NB4 (cell line): ENCODE measurements at regions not wholly inside any gene's neighbourhood (a gene's known extent, or its start where the extent isn't known, plus 50 kb on each side); places are given as distances from the start of the nearest gene placed in this dataset.

ENCODE experiments used
- DNase-seq: peaks from one replicate; pipeline ENCODE4 v3.0.0; 2010; ENCODE audit warnings: low read depth
- H3K4me3 ChIP-seq: one replicate; pipeline ENCODE4 v1.5.1; 2011; ENCODE audit warnings: mild to moderate bottlenecking, low read depth, low read length, moderate library complexity
- CTCF ChIP-seq: IDR thresholded peaks from one replicate; pipeline ENCODE4 v1.5.1; 2012; ENCODE audit warnings: low read depth, low read length
- MAX ChIP-seq: IDR thresholded peaks from 2 replicates; pipeline ENCODE4 v1.6.1; 2011; ENCODE audit warnings: low read depth, low read length
- MYC ChIP-seq: IDR thresholded peaks from 2 replicates; pipeline ENCODE4 v1.6.1; 2011; ENCODE audit warnings: low read depth, low read length
- POLR2A ChIP-seq: IDR thresholded peaks from 2 replicates; pipeline ENCODE4 v1.6.1; 2011; ENCODE audit warnings: mild to moderate bottlenecking; ENCODE audit not compliant: insufficient read length; ENCODE audit errors: extremely low read depth

GRCh38 chr21:15365751-15366392, 301.1 kb upstream of the NRIP1 start:
- no peak overlapping the region for H3K4me3 ChIP-seq
- TF ChIP-seq CTCF (no peak), POLR2A (no peak), MYC (no peak), MAX (no peak)
- no peak for DNase-seq

GRCh38 chr21:15366555-15366954, 301.8 kb upstream of the NRIP1 start:
- TF ChIP-seq POLR2A = no peak
- no peak for TF ChIP-seq CTCF
- no peak for TF ChIP-seq MYC
- TF ChIP-seq MAX = no peak
- no peak for DNase-seq
- no peak overlapping the region for H3K4me3 ChIP-seq

- no peak overlapping the region for H3K4me3 ChIP-seq
- DNase-seq = no peak
- TF ChIP-seq CTCF = no peak
- no peak for TF ChIP-seq MAX
- no peak for TF ChIP-seq MYC
- TF ChIP-seq POLR2A = no peak
Observed at GRCh38 chr21:15367061-15367626, 302.3 kb upstream of the NRIP1 start.

- no peak for DNase-seq
- TF ChIP-seq CTCF = no peak
- no peak for TF ChIP-seq MYC
- no peak for TF ChIP-seq MAX
- H3K4me3 ChIP-seq = no peak overlapping the region
Observed at GRCh38 chr21:15370462-15370975, 305.7 kb upstream of the NRIP1 start.

GRCh38 chr21:15373941-15374340, 309.1 kb upstream of the NRIP1 start:
- no peak overlapping the region for H3K4me3 ChIP-seq
- no peak for TF ChIP-seq POLR2A
- no peak for TF ChIP-seq CTCF
- no peak for TF ChIP-seq MYC
- no peak for DNase-seq
